ENCODE measurements at regions not wholly inside any gene's neighbourhood (a gene's known extent, or its start where the extent isn't known, plus 50 kb on each side); places are given as distances from the start of the nearest gene placed in this dataset.

DNA sequence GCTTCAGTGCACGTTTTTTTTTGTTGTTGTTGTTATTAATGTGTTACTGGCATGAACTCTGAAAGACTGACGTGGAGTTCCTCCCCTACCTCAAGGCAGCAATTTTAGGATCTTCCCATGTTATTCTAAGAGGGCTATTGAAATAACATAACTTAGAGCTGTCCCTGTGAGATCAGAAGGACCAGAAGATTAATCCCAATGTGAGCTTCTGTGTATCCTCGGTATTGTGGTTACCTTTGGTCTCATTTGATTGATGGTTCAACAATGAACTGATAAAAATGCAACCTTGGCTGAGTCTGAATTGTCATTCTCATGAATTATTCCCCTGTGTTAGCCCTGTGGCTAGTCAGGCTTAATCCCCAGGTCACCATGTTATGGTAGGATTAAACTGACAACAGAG is 394.1 kb downstream of the TRIB2 start:
- intact Hi-C loops (cut with DNase I): no loop called here
- H3K27ac ChIP-seq: no peak overlapping the region

DNA sequence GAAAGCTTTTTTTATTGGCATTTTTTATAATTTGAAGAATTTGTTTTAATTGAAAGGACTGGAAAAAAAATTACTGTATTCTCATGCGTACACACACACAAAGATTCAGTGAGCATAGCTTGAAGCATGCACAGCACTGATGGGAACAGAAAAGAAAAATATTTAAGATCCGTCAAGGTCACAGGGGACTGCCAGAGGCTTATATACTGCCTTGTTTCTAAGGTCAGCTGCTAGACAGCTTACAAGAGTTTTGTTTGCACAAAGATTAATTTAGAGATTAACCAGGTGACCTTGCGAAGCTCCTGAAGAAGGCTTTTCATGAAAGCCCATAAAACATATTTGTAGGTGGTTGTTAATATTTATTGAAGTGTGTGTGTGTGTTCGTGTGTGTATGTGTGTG is 396.3 kb downstream of the TRIB2 start:
- H3K27ac ChIP-seq: no peak overlapping the region
- DNase-seq (ENCODE audit: extremely low spot score in 2 of 2): no peak
- H3K36me3 ChIP-seq: no peaks in the 10 kb centered on the region
- no peaks in the 10 kb centered on the region for H3K27me3 ChIP-seq
- H3K4me1 ChIP-seq: no peaks in the 10 kb centered on the region
- H3K4me3 ChIP-seq: no peak overlapping the region
- intact Hi-C loops (cut with DNase I): no loop called here
- no peaks in the 10 kb centered on the region for H3K9me3 ChIP-seq
- TF ChIP-seq POLR2A (IDR thresholded peaks at IDR 0.05): no peak
- TF ChIP-seq, protein P1, sequence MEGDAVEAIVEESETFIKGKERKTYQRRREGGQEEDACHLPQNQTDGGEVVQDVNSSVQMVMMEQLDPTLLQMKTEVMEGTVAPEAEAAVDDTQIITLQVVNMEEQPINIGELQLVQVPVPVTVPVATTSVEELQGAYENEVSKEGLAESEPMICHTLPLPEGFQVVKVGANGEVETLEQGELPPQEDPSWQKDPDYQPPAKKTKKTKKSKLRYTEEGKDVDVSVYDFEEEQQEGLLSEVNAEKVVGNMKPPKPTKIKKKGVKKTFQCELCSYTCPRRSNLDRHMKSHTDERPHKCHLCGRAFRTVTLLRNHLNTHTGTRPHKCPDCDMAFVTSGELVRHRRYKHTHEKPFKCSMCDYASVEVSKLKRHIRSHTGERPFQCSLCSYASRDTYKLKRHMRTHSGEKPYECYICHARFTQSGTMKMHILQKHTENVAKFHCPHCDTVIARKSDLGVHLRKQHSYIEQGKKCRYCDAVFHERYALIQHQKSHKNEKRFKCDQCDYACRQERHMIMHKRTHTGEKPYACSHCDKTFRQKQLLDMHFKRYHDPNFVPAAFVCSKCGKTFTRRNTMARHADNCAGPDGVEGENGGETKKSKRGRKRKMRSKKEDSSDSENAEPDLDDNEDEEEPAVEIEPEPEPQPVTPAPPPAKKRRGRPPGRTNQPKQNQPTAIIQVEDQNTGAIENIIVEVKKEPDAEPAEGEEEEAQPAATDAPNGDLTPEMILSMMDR (IDR thresholded peaks at IDR 0.05): no peak
- TF ChIP-seq POLR2AphosphoS5 (IDR thresholded peaks at IDR 0.05; ENCODE audit: insufficient read depth in 1 of 2, low read depth in 1 of 2): no peak

More for the DNA sequence above, 394.1 kb downstream of the TRIB2 start:
- Histone ChIP-seq H3K4me3 (no peak overlapping the region), H3K27me3 (no peaks in the 10 kb centered on the region), H3K4me1 (no peaks in the 10 kb centered on the region), H3K36me3 (no peaks in the 10 kb centered on the region), H3K9me3 (no peaks in the 10 kb centered on the region)
- TF ChIP-seq POLR2A (IDR thresholded peaks at IDR 0.05): no peak
- no peak for TF ChIP-seq POLR2AphosphoS5 (IDR thresholded peaks at IDR 0.05; ENCODE audit: insufficient read depth in 1 of 2, low read depth in 1 of 2)
- TF ChIP-seq, protein P1 (IDR thresholded peaks at IDR 0.05): no peak
- no peak for DNase-seq (ENCODE audit: extremely low spot score in 2 of 2)

DNA sequence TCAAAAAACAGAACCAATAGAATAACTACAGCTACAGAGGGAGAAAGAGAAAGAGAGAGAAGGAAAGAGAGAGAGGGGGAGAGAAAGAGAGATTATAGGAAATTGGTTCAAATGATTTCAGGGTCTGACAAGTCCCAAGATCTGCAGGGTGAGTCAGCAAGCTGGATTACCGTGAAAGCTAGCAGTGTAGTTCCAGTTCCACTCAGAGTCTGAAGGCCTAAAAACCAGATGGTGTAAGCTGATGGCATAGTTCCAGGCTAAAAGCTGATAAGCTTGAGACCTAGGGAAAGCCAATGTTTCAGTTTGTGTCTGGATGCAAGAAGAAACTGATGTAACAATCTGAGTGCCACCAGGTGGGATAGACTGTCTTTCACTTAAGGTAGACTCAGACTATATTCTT is 397.7 kb downstream of the TRIB2 start:
- H3K4me3 ChIP-seq: no peak overlapping the region

DNA sequence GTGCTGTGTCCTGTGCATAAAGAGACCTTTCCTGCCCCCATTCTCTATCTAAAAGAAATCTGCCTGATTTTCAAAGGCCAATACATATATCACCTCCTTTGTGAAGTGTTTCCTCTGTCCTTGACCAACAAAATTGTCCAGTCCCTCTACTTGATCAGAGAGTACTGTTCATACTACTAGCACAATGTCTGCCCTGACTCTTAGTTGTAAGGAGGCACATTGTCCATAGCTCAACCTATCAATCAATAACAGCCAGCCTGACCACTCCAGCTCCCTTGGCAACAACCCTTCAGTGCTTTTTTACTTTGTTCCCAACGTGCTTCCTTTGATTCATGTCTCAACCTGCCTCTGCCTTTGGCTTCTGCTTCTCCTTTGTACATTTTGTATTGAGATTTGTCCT is 398.9 kb downstream of the TRIB2 start:
- no peaks in the 10 kb centered on the region for H3K9me3 ChIP-seq
- no peak for DNase-seq (ENCODE audit: extremely low spot score in 2 of 2)
- TF ChIP-seq POLR2A (IDR thresholded peaks at IDR 0.05): no peak
- TF ChIP-seq POLR2AphosphoS5 (IDR thresholded peaks at IDR 0.05; ENCODE audit: insufficient read depth in 1 of 2, low read depth in 1 of 2): no peak
- TF ChIP-seq, protein P1 (IDR thresholded peaks at IDR 0.05): no peak
- H3K4me1 ChIP-seq: no peaks in the 10 kb centered on the region
- H3K4me3 ChIP-seq: no peak overlapping the region
- H3K36me3 ChIP-seq: no peaks in the 10 kb centered on the region
- intact Hi-C loops (cut with DNase I): no loop called here
- H3K27me3 ChIP-seq: no peaks in the 10 kb centered on the region
- no peak overlapping the region for H3K27ac ChIP-seq

More for the DNA sequence above, 397.7 kb downstream of the TRIB2 start:
- intact Hi-C loops (cut with DNase I): no loop called here
- H3K27me3 ChIP-seq: no peaks in the 10 kb centered on the region
- no peak for TF ChIP-seq POLR2AphosphoS5 (IDR thresholded peaks at IDR 0.05; ENCODE audit: insufficient read depth in 1 of 2, low read depth in 1 of 2)
- TF ChIP-seq, protein P1 (IDR thresholded peaks at IDR 0.05): no peak
- no peak for TF ChIP-seq POLR2A (IDR thresholded peaks at IDR 0.05)
- H3K9me3 ChIP-seq: no peaks in the 10 kb centered on the region
- no peak overlapping the region for H3K27ac ChIP-seq
- no peaks in the 10 kb centered on the region for H3K36me3 ChIP-seq
- no peak for DNase-seq (ENCODE audit: extremely low spot score in 2 of 2)
- H3K4me1 ChIP-seq: no peaks in the 10 kb centered on the region

DNA sequence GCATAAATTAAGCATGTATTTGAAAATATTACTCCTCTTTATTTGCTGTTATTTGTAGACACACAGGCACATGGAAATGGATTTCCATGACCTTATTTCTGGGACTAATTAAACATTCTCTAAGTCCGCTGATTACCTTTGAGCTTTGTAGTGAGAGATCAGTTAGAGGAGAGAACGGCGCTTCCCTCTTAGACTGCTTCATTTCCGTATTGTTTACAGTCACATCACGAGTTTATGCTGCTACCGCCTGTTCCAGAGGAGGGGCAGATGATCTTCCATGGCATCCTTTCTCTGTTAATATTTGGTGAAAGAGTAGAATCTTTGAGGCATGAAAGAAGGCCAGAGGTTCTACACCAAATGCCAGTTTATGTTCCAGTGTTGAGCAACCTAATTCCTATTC is 404.4 kb downstream of the TRIB2 start:
- H3K27me3 ChIP-seq: no peaks in the 10 kb centered on the region
- H3K4me3 ChIP-seq: no peak overlapping the region
- H3K27ac ChIP-seq: no peak overlapping the region
- no peaks in the 10 kb centered on the region for H3K36me3 ChIP-seq
- DNase-seq (ENCODE audit: extremely low spot score in 2 of 2): no peak
- H3K9me3 ChIP-seq: no peaks in the 10 kb centered on the region
- TF ChIP-seq POLR2A (IDR thresholded peaks at IDR 0.05) (no peak), POLR2AphosphoS5 (IDR thresholded peaks at IDR 0.05; ENCODE audit: insufficient read depth in 1 of 2, low read depth in 1 of 2) (no peak)
- TF ChIP-seq, protein P1 (IDR thresholded peaks at IDR 0.05): no peak
- H3K4me1 ChIP-seq: no peaks in the 10 kb centered on the region
- intact Hi-C loops (cut with DNase I): no loop called here

Measured in vagina (tissue), 2 donors.